GM19372 (cell line): ENCODE measurements at regions not wholly inside any gene's neighbourhood (a gene's known extent, or its start where the extent isn't known, plus 50 kb on each side); places are given as distances from the start of the nearest gene placed in this dataset.
"Not testable (repeated sequence)": the region's sequence is repeated elsewhere in the genome, so short reads cannot be mapped to it uniquely, and the experiment has no call there.

ENCODE experiments used
- ATAC-seq: cut with Tn5 transposase; IDR thresholded peaks from one replicate; pipeline ENCODE4 v1.9.1; 2021; ENCODE audit warnings: mild to moderate bottlenecking, low read depth, moderate library complexity; ENCODE audit not compliant: unreplicated experiment

- no peak for ATAC-seq
Measured at GRCh38 chr1:94677087-94677486, 135.5 kb upstream of the F3 start.

- no peak for ATAC-seq
Measured at GRCh38 chr1:94676686-94677085, 135.1 kb upstream of the F3 start.

- no peak for ATAC-seq
Measured at GRCh38 chr1:94675373-94675772, 133.8 kb upstream of the F3 start.

- ATAC-seq, result no peak
Measured at GRCh38 chr1:94674876-94675275, 133.3 kb upstream of the F3 start.

GRCh38 chr1:94672934-94673333, 131.4 kb upstream of the F3 start:
- ATAC-seq, result no peak

GRCh38 chr1:94672001-94672400, 130.4 kb upstream of the F3 start:
- ATAC-seq, result no peak

- no peak for ATAC-seq
Measured at GRCh38 chr1:94670273-94670672, 128.7 kb upstream of the F3 start.

GRCh38 chr1:94669198-94669597, 127.6 kb upstream of the F3 start:
- ATAC-seq, result no peak

- no peak for ATAC-seq
Measured at GRCh38 chr1:94668528-94668927, 127.0 kb upstream of the F3 start.

- ATAC-seq, result no peak
Measured at GRCh38 chr1:94667818-94668217, 126.3 kb upstream of the F3 start.

- ATAC-seq, result no peak
Measured at GRCh38 chr1:94666797-94667196, 125.2 kb upstream of the F3 start.

- no peak for ATAC-seq
Measured at GRCh38 chr1:94661431-94661932, 119.9 kb upstream of the F3 start.

GRCh38 chr1:94660994-94661393, 119.4 kb upstream of the F3 start:
- ATAC-seq, result no peak

GRCh38 chr1:94660258-94660657, 118.7 kb upstream of the F3 start:
- ATAC-seq, result no peak

- not testable (repeated sequence) for ATAC-seq
Measured at GRCh38 chr1:94659202-94659601, 117.6 kb upstream of the F3 start.

GRCh38 chr1:94658221-94658620, 116.7 kb upstream of the F3 start:
- ATAC-seq, result no peak

- ATAC-seq, result not testable (repeated sequence)
Measured at GRCh38 chr1:94657776-94658175, 116.2 kb upstream of the F3 start.

- no peak for ATAC-seq
Measured at GRCh38 chr1:94656967-94657366, 115.4 kb upstream of the F3 start.

GRCh38 chr1:94654919-94655318, 113.4 kb upstream of the F3 start:
- ATAC-seq, result no peak

- no peak for ATAC-seq
Measured at GRCh38 chr1:94654459-94654858, 112.9 kb upstream of the F3 start.

- ATAC-seq, result no peak
Measured at GRCh38 chr1:94654031-94654430, 112.5 kb upstream of the F3 start.

GRCh38 chr1:94653454-94653853, 111.9 kb upstream of the F3 start:
- ATAC-seq, result no peak

- no peak for ATAC-seq
Measured at GRCh38 chr1:94651076-94651475, 109.5 kb upstream of the F3 start.
